ENCODE measurements at regions not wholly inside any gene's neighbourhood (a gene's known extent, or its start where the extent isn't known, plus 50 kb on each side); places are given as distances from the start of the nearest gene placed in this dataset.

- TF ChIP-seq CTCF (IDR thresholded peaks at IDR 0.05) (no peak), POLR2A (IDR thresholded peaks at IDR 0.05) (no peak)
Observed at GRCh38 chr5:175380701-175381100, 63.3 kb downstream of the DRD1 start.

Data from lower leg skin (tissue), 3 donors.